ENCODE measurements at regions not wholly inside any gene's neighbourhood (a gene's known extent, or its start where the extent isn't known, plus 50 kb on each side); places are given as distances from the start of the nearest gene placed in this dataset.
"Not testable (repeated sequence)": the region's sequence is repeated elsewhere in the genome, so short reads cannot be mapped to it uniquely, and the experiment has no call there.

- not testable (repeated sequence) for TF ChIP-seq POLR2A, CTCF (IDR thresholded peaks at IDR 0.05)
Measured at GRCh38 chr9:103205881-103206585, 210.9 kb downstream of the CYLC2 start.

Measured in right lobe of liver (tissue), 4 donors.